ENCODE measurements at regions not wholly inside any gene's neighbourhood (a gene's known extent, or its start where the extent isn't known, plus 50 kb on each side); places are given as distances from the start of the nearest gene placed in this dataset.
A peak's percentile ranks its signal among the peaks of the same experiment; 100 is the strongest.

DNA sequence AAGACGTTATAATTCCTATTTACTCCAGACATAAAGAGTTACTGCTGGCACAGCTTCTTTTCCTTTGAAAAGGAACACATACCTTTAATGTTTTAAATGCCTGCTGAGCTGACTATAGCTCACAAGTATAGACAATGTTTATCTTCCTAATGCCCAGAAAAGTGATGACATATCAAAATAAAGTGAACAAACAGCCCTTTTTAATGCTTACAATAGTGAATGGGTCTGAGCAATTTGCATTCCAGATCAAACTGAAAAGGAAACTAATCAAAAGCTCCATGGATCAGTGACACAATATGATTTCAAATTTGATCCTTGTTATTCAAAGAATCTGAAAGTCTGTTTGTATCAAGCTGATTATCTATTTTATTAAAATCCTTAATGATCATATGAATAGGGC lies 233.6 kb upstream of the SEMA3E start:
- Mint-ChIP-seq H3K4me1 (peaks cover 5% of the 10 kb centered on the region), H3K27ac (no peak overlapping the region), H3K36me3 (ENCODE audit: low read depth) (no peaks in the 10 kb centered on the region), H3K9me3 (no peaks in the 10 kb centered on the region), H3K27me3 (ENCODE audit: low read depth) (no peaks in the 10 kb centered on the region), H3K4me3 (no peak overlapping the region)
- TF ChIP-seq, protein P1, sequence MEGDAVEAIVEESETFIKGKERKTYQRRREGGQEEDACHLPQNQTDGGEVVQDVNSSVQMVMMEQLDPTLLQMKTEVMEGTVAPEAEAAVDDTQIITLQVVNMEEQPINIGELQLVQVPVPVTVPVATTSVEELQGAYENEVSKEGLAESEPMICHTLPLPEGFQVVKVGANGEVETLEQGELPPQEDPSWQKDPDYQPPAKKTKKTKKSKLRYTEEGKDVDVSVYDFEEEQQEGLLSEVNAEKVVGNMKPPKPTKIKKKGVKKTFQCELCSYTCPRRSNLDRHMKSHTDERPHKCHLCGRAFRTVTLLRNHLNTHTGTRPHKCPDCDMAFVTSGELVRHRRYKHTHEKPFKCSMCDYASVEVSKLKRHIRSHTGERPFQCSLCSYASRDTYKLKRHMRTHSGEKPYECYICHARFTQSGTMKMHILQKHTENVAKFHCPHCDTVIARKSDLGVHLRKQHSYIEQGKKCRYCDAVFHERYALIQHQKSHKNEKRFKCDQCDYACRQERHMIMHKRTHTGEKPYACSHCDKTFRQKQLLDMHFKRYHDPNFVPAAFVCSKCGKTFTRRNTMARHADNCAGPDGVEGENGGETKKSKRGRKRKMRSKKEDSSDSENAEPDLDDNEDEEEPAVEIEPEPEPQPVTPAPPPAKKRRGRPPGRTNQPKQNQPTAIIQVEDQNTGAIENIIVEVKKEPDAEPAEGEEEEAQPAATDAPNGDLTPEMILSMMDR (IDR thresholded peaks at IDR 0.05; ENCODE audit: unreplicated experiment in 3 of 3): no peak

DNA sequence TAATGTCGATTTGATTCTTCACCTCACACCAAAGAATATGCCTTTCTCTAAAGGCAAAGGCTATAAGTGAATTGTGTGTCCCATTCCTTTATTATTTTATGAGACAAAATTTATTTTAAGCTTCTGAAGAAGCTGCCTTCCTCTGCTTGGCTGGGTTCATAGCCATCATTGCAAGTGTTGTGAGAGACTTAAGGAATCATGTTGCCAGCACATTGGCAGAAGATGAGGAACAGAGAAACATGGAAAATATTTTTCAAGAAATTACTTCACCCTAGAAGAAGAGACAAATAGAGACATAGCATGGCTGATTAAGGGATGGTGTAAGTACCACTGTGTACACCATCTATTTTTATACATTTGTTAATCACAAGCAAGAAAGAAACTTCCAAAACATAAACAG lies 230.1 kb upstream of the SEMA3E start:
- TF ChIP-seq, protein P1 (IDR thresholded peaks at IDR 0.05; ENCODE audit: unreplicated experiment in 3 of 3): no peak
- Mint-ChIP-seq H3K36me3 (ENCODE audit: low read depth) (no peaks in the 10 kb centered on the region), H3K4me1 (peaks cover 5% of the 10 kb centered on the region), H3K27me3 (ENCODE audit: low read depth) (no peaks in the 10 kb centered on the region), H3K4me3 (no peak overlapping the region), H3K9me3 (no peaks in the 10 kb centered on the region), H3K27ac (peak overlapping the region in 1 of 3 experiments; percentile 27)

DNA sequence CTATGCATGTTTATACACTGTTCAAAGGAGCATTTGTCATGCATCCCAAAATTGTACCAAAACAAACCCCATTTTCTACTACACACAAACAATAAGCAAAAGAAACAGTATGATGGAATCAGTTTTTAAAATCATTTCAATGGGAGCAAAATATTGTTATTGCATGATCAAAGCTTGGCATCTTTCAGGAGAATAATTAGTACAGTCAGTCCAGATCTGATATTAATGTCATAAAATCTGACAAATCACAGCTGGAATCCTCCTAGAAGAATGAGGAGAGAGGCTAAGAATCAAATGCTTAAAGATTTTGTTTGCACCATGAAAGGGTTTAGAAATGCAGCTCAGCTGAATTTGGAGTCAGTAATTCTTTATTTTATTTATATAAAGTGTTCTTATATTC lies 229.7 kb upstream of the SEMA3E start:
- Mint-ChIP-seq H3K27me3 (ENCODE audit: low read depth) (no peaks in the 10 kb centered on the region), H3K4me1 (peaks cover 5% of the 10 kb centered on the region), H3K27ac (peak overlapping the region in 1 of 3 experiments; percentile 27), H3K9me3 (no peaks in the 10 kb centered on the region), H3K4me3 (no peak overlapping the region), H3K36me3 (ENCODE audit: low read depth) (no peaks in the 10 kb centered on the region)
- TF ChIP-seq, protein P1 (IDR thresholded peaks at IDR 0.05; ENCODE audit: unreplicated experiment in 3 of 3): no peak

DNA sequence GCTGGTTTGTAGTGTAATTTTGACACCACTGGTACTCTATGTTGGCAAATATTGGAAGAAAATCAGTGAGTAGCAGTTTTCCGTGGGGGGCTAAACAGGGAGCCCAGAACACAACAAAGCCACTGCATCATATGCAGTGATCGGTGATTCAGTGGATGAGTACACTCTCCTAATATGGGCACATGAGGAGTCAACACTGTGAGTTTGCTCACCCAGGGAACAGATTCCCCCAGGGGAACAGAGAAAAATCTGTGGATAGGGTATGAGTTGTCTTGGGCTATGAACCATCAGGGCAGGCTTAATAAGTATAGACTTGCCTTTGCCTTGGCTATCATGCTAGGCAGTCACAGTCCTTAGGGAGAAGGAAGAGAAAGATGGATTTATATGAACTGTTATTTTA lies 227.7 kb upstream of the SEMA3E start:
- Mint-ChIP-seq H3K9me3 (no peaks in the 10 kb centered on the region), H3K36me3 (ENCODE audit: low read depth) (no peaks in the 10 kb centered on the region), H3K27me3 (ENCODE audit: low read depth) (no peaks in the 10 kb centered on the region), H3K27ac (no peak overlapping the region), H3K4me3 (no peak overlapping the region), H3K4me1 (peaks cover 5% of the 10 kb centered on the region)
- TF ChIP-seq, protein P1 (IDR thresholded peaks at IDR 0.05; ENCODE audit: unreplicated experiment in 3 of 3): no peak

DNA sequence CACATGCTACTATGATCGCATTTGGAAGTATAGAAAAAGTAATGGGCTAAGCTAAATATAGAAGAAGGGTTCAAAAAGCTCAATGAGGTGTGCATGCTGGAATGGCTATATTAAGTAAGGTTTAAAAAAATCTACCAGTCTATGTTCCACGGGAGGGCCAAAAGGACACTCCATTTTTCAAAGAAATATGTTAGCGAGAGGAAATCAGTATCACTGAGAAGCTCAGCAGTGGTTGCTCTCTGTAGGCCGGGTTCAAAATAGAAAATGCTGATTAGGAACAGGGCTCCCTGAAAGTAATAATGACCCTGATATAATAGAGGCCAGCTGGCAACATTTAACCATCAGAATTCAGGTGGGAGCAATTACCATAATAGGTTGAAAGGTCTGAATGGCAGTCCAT lies 224.5 kb upstream of the SEMA3E start:
- Mint-ChIP-seq H3K9me3 (no peaks in the 10 kb centered on the region), H3K4me1 (no peaks in the 10 kb centered on the region), H3K36me3 (ENCODE audit: low read depth) (no peaks in the 10 kb centered on the region), H3K27me3 (ENCODE audit: low read depth) (no peaks in the 10 kb centered on the region), H3K4me3 (no peak overlapping the region), H3K27ac (no peak overlapping the region)
- TF ChIP-seq, protein P1 (IDR thresholded peaks at IDR 0.05; ENCODE audit: unreplicated experiment in 3 of 3): no peak

DNA sequence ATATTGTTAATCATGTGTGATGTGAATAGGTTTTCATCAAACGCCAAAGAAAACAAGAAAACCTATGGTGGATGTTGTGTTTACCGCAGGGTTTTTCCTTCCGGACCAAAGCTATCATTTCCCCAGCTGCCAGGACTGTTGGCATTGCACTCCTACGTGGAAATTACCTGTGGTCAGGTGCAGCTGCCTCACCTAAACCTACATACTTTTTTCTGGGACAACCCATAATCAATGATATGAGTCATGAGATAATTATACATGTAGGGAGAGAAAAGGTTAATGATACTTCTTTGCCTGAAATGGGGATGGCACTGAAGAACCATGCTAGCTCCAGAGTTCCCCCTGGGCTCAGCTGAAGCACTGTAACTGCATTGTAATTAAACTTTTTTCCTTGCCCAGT lies 223.6 kb upstream of the SEMA3E start:
- Mint-ChIP-seq H3K27me3 (ENCODE audit: low read depth) (no peaks in the 10 kb centered on the region), H3K4me3 (no peak overlapping the region), H3K27ac (no peak overlapping the region), H3K9me3 (no peaks in the 10 kb centered on the region), H3K36me3 (ENCODE audit: low read depth) (no peaks in the 10 kb centered on the region), H3K4me1 (no peaks in the 10 kb centered on the region)
- TF ChIP-seq, protein P1 (IDR thresholded peaks at IDR 0.05; ENCODE audit: unreplicated experiment in 3 of 3): no peak

Data from nephron (organoid).